Activated naive CD8-positive, alpha-beta T cell treated with anti-CD3 and anti-CD28 coated beads, Interleukin-2, amount 50 U/mL, for 24 hours (primary cell): ENCODE measurements at regions not wholly inside any gene's neighbourhood (a gene's known extent, or its start where the extent isn't known, plus 50 kb on each side); places are given as distances from the start of the nearest gene placed in this dataset.

ENCODE experiments used
- ATAC-seq: fragments of 150-1000 bp; cut with Tn5 transposase; one replicate; pipeline ENCODE4 v1.10.0; 2021
- DNase-seq: peaks from one replicate; pipeline ENCODE4 v3.0.0; 2021
- H3K27ac Mint-ChIP-seq: one replicate; pipeline ENCODE4 v1.8.0; 2021; ENCODE audit warnings: mild to moderate bottlenecking, mixed read lengths
- H3K27me3 Mint-ChIP-seq: one replicate; pipeline ENCODE4 v1.8.0; 2021; ENCODE audit warnings: mixed read lengths
- H3K36me3 Mint-ChIP-seq: one replicate; pipeline ENCODE4 v1.8.0; 2021; ENCODE audit warnings: low read depth, mixed read lengths
- H3K4me1 Mint-ChIP-seq: one replicate; pipeline ENCODE4 v1.8.0; 2021; ENCODE audit warnings: mixed read lengths
- H3K4me3 Mint-ChIP-seq: one replicate; pipeline ENCODE4 v1.8.0; 2021; ENCODE audit warnings: mild to moderate bottlenecking, moderate library complexity, mixed read lengths
- H3K9me3 Mint-ChIP-seq: one replicate; pipeline ENCODE4 v1.8.0; 2021; ENCODE audit warnings: mixed read lengths

DNA sequence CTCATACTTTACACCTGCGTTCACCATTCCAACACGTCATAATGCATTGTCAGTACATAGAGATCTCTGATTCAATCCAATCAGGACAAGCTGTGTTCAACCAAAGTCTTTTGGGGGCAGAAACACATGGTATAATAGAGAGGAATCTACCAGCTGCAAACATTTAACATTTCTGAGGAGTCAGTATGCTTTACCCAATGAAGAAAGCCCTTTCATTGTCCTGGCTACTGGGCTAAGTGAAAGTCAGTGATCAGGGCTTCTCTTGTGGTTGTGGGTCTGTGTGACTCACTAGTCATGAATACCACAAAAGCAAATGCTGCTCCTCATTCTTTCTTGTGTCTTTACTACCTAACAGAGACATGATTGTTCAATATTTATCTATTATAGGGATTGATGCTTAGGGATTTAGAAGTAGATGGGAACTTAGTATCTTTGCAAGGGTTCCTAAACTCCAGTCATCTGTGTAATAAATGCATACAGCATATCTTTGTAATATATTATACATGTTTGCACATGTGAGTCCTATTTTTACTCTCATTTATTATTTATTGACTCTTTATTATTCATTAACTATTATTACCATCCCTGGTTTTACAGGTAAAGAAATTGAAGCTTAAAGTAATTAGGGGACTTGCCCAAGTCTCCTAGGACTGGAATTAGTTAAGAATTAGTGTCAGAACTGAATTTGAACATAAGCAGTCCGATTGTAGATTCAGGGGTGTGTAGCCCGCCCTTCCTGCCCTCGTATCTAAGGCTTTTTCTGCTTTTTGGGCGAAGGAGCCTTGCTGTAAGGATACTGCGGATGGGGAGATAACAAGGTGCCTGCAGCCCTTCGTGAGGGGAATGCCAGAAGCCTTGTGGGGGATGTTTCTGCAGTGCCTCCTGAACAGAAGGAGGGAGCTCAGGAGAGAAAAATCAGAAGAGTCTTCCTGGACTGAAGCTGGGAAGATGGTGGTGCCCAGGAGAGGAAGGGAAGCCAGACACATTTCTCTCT lies 353.1 kb upstream of the BOD1L1 start:
- DNase-seq (no peak), ATAC-seq (peak; percentile 67)
- Mint-ChIP-seq H3K27ac (no peak overlapping the region), H3K9me3 (peaks cover 8% of the 10 kb centered on the region), H3K36me3 (no peaks in the 10 kb centered on the region), H3K27me3 (no peaks in the 10 kb centered on the region), H3K4me1 (peaks cover 2% of the 10 kb centered on the region), H3K4me3 (no peak overlapping the region)

DNA sequence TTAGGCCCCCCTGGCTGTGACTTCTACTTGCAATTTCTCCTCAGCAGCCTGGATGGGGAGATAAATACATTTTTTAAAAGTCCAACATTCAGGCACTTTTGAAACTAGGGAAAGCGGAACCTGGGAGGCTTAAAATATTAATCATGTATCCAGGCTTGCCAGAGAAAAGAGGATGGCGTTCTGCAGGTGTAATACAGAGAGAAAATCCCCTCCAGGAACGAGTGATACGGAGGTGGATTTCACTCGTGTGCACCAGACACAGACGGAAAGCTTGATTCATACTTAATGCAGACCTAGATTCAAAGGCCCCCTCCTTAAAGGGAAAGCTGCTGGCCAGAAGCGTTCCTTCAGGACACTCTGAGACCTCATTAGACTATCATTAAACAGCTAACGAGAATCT lies 354.0 kb upstream of the BOD1L1 start:
- Mint-ChIP-seq H3K27ac (no peak overlapping the region), H3K36me3 (no peaks in the 10 kb centered on the region), H3K9me3 (peaks cover 8% of the 10 kb centered on the region), H3K27me3 (no peaks in the 10 kb centered on the region), H3K4me1 (peaks cover 2% of the 10 kb centered on the region), H3K4me3 (no peak overlapping the region)
- no peak for DNase-seq
- ATAC-seq, result no peak

DNA sequence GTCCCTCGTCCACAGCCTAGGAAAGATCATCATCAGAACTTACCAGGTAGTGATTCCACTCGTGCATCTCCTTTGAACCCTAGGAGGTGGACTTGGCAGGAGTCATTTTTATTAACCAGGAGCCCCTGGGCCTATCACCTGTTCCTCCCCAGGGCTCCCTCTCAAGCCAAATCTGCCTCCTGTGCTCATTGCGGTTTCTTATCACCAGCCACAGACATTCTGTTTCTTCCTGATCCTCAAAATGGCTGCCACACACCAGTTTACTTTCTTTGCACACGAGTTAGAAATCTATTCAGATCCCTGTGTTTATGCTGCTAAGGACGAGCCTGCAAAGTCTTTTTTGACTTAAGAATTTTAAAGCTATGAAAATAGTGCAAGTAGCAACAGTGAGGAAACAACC lies 354.5 kb upstream of the BOD1L1 start:
- Mint-ChIP-seq H3K27ac (no peak overlapping the region), H3K4me1 (peaks cover 2% of the 10 kb centered on the region), H3K4me3 (no peak overlapping the region), H3K27me3 (no peaks in the 10 kb centered on the region), H3K36me3 (no peaks in the 10 kb centered on the region), H3K9me3 (peaks cover 8% of the 10 kb centered on the region)
- DNase-seq, result no peak
- no peak for ATAC-seq

DNA sequence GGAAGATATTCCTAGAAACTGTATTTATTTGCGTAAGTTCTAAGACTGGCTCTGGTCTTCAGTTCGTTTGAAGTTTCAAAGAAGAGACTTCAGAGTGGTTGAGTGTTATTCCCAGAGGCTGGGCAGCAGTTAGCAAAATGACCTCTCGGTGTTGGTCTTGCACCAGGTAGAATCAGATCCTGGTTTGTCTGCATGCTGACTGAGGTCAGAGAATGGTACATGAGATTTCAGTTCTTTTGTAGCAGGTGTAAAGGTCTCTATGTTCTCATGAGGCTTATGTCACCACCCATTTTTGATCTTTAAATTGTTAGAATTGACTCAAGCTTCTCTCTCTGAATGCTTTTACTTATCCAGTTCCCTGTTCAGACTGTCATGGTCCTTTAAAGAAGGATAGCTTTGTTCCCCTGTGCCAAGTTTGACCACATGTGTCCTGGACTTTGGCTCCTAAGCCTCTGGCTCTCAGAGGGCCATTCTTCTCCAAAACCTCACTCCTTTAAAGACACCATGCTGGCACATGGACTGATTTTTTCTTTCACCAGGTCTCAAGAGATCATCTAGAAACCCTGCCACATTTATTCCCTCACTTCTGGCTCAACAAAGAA lies 355.8 kb upstream of the BOD1L1 start:
- H3K9me3 Mint-ChIP-seq, result peaks cover 8% of the 10 kb centered on the region
- H3K36me3 Mint-ChIP-seq, result no peaks in the 10 kb centered on the region
- peaks cover 2% of the 10 kb centered on the region for H3K4me1 Mint-ChIP-seq
- no peak for DNase-seq
- peaks cover 2% of the 10 kb centered on the region for H3K27me3 Mint-ChIP-seq
- ATAC-seq, result no peak
- H3K4me3 Mint-ChIP-seq, result no peak overlapping the region
- H3K27ac Mint-ChIP-seq, result no peak overlapping the region

DNA sequence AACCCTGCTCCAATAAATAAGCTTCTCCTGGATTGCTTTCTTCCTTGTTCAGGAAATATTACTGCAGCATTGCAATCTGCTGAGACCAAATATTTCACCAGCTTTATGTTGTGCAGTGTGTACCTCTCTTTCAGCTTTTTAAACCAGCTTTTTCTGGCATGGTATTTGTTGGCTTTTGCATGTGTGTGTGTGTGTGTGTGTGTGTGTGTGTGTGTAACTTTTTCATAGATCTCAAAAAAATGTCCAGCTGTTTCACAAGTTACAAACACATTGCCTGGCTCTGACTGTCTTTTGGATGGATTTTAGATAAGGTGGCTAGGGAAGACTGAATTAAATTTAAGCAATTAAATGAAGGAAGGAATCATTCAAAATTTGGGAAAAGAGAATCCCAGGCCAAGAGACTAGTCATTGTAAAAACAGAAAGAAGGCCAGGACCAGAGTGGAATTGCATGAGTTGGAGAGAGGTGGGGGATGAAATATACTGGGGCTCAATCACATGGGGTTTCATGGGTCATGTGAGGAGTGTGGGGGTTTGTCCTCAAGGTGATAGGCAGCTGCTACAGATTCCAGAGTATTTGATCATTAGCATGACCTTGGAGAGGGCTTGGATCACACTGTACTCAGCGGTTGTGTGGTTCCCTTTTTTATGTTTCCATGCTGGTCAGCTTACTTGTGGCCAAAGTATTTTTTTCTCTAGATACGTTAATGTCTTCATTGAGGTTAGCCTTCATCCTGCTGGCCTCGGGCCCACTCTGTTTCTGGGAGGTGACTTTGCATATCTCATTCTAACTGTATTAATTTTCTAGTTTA lies 357.7 kb upstream of the BOD1L1 start:
- Mint-ChIP-seq H3K27me3 (peaks cover 2% of the 10 kb centered on the region), H3K4me3 (no peak overlapping the region), H3K27ac (no peak overlapping the region), H3K4me1 (peaks cover 2% of the 10 kb centered on the region), H3K36me3 (no peaks in the 10 kb centered on the region), H3K9me3 (peaks cover 8% of the 10 kb centered on the region)
- DNase-seq (no peak), ATAC-seq (no peak)

DNA sequence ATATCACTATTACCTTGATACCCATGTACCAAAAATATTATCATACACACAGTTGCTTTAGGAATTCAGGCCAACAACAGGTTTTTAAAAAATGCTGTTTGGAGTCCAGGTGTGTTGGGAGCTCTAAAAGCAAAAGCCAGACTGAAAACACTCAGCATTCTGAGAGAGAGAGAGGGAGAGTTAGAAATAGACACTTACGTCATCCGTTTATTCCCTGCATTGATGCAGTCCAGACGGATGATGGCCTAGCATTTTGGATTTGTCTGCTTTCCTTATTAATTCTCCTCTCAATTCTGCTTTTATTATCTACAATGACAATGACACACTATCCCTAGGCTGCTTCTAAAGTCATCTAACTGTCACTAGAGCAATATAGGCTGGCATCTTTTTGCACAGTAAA lies 358.3 kb upstream of the BOD1L1 start:
- Mint-ChIP-seq H3K27ac (no peak overlapping the region), H3K27me3 (peaks cover 2% of the 10 kb centered on the region), H3K4me1 (peaks cover 2% of the 10 kb centered on the region), H3K9me3 (peaks cover 8% of the 10 kb centered on the region), H3K36me3 (no peaks in the 10 kb centered on the region), H3K4me3 (no peak overlapping the region)
- DNase-seq (no peak), ATAC-seq (no peak)

DNA sequence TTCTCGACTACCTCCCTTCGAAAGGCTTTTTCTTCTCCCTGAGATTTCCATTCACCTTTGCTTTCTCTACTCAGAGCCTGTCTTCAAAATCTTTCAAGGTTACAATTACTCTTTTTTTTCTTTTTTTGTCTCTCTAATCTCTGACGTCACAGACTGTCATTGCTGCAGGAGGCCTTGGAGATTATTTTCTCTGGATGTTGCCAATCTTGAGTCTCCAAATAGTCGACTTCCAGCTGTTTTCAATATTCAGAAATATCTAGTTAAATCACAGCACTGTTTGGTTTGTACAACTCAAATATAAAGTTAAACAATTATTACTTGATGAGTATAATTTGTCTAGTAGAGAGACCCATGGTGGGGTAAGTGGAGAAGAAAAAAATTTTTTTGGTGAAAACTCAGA lies 359.0 kb upstream of the BOD1L1 start:
- no peak overlapping the region for H3K27ac Mint-ChIP-seq
- H3K27me3 Mint-ChIP-seq, result peaks cover 2% of the 10 kb centered on the region
- peaks cover 2% of the 10 kb centered on the region for H3K4me1 Mint-ChIP-seq
- DNase-seq (no peak), ATAC-seq (no peak)
- H3K9me3 Mint-ChIP-seq, result peaks cover 8% of the 10 kb centered on the region
- no peaks in the 10 kb centered on the region for H3K36me3 Mint-ChIP-seq
- H3K4me3 Mint-ChIP-seq, result no peak overlapping the region

DNA sequence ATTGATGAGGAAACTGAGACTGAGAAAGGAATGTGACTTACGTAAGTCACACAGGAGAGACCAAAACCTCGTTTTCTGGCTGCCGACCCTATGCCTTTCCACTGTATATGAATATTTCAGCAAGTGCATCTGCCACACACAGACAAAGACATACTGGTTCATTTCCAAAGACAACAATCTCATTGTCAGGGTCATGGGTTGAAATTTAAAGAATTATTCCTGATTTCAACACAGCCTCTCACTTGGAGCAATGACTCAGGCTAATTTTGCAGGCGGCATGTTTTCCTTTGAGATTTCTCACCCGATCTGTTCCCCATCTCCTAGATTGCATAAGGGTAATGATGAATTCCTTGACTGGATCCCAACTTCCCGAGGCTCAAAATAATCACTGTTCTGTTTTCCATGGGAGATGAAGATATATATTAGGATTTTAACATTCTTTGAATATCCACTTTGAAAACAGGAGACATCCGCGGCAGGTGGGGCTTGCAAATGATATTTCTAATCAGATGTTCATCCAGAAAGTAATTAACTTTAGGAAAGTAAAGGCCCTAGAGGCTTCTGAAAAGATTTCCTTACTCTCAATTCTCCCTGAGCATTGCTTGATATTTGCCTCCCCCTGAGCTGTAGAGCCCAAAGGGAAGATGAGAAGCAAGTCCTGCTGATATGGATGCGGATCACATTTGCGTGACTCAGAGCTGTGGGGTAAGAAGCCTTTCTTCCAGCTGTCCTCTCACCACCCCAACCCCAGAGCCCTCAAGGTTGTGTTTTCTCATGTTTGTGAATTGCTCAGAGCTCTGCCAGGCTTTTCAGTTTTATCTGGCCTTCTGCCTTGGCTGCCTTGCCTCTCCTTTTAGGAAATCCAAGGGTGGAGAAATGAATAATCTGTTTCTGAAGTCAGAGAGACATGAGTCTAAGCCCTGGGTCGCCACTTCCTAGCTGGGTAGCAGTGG lies 361.1 kb upstream of the BOD1L1 start:
- Mint-ChIP-seq H3K4me3 (no peak overlapping the region), H3K36me3 (no peaks in the 10 kb centered on the region), H3K4me1 (no peaks in the 10 kb centered on the region), H3K9me3 (peaks cover 6% of the 10 kb centered on the region), H3K27ac (no peak overlapping the region), H3K27me3 (peaks cover 2% of the 10 kb centered on the region)
- no peak for ATAC-seq
- no peak for DNase-seq

DNA sequence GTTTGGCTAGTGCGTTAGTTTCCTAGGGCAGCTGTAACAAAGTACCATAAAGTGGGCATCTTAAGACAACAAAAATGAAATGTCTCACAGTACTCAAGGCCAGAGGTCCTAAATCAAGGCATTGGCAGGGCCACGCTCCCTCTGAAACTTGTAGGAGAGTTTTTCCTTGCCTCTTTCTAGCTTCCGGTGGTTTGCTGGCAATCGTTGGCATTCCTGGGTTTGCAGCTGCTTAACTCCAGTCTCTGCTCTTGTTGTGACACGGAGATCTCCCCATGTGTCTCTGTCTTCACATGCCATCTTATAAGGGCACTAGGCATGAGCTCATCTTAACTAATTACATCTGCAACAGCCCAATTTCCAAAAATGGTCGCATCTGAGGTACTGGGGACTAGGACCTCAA lies 362.0 kb upstream of the BOD1L1 start:
- Mint-ChIP-seq H3K4me3 (no peak overlapping the region), H3K27me3 (peaks cover 2% of the 10 kb centered on the region), H3K27ac (no peak overlapping the region), H3K9me3 (no peaks in the 10 kb centered on the region), H3K4me1 (no peaks in the 10 kb centered on the region), H3K36me3 (no peaks in the 10 kb centered on the region)
- no peak for DNase-seq
- ATAC-seq, result no peak

DNA sequence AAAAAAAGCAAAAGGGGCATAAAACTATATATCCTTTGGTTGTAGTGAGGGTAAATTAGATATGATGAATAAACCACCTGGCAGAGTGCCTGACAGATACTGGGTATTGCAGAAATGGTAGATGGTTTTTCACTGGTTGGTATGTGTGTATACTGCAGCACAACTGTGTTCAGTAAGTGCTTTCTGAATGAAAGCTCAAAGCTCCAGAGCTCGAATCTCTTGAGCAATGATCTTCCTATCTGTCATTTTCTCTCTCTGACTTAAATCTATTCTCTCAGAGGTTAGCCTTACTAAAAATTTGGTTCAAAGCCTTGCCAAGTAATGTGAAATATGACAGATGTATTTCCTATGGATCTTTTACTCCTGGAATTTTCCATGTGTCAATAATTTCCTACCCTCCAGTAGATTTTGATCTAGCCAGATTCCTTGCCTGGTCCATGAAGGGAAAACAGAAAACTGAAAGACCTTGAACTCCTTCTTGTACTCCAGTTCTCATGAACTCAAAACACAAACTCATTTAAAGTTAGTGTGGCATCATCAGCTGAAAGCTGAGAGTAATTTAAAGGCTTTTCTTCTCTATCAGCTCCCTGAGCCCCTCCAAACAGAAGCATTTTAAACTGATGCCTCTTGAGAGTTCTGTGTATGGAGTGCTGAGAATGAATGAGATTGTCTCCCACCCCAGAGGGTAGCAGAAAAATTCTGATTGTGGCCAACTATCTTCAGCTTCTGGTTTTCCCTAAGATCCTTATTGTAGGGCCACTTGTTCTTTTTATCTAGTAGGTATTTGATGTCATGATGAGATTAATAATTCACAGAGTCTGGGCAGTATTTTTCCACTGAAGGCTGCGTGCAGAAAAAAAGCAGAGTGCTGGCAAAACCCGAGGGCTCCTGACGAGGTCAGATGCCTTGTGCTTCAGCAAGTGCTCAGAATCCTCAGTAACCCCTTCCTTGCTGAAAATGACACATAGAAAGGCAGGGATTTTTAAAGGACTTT lies 363.4 kb upstream of the BOD1L1 start:
- no peak overlapping the region for H3K27ac Mint-ChIP-seq
- no peak for ATAC-seq
- DNase-seq, result no peak
- peaks cover 2% of the 10 kb centered on the region for H3K27me3 Mint-ChIP-seq
- peaks cover 4% of the 10 kb centered on the region for H3K9me3 Mint-ChIP-seq
- H3K36me3 Mint-ChIP-seq, result no peaks in the 10 kb centered on the region
- no peak overlapping the region for H3K4me3 Mint-ChIP-seq
- no peaks in the 10 kb centered on the region for H3K4me1 Mint-ChIP-seq

DNA sequence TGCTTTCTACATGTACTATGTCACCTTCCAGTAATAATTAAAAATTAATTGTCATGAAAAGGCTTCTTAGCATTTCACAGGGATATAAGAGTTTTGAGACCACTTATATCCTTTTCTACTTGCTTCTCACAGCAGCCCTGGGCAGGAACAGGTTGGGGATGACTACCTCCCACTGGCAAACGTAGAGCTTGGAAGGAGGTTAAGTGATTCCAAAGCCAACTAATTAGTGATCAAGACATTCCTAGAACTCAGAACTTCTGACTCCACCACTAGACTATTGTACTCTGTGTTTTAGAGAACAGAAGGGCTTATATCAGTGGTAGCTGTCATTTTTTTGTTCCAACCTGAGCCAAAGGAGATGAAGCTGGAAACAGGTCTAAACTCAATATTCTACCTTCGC lies 364.5 kb upstream of the BOD1L1 start:
- no peak for ATAC-seq
- Mint-ChIP-seq H3K4me3 (no peak overlapping the region), H3K27ac (no peak overlapping the region), H3K4me1 (no peaks in the 10 kb centered on the region), H3K36me3 (no peaks in the 10 kb centered on the region), H3K9me3 (peaks cover 4% of the 10 kb centered on the region), H3K27me3 (peaks cover 2% of the 10 kb centered on the region)
- DNase-seq, result no peak

DNA sequence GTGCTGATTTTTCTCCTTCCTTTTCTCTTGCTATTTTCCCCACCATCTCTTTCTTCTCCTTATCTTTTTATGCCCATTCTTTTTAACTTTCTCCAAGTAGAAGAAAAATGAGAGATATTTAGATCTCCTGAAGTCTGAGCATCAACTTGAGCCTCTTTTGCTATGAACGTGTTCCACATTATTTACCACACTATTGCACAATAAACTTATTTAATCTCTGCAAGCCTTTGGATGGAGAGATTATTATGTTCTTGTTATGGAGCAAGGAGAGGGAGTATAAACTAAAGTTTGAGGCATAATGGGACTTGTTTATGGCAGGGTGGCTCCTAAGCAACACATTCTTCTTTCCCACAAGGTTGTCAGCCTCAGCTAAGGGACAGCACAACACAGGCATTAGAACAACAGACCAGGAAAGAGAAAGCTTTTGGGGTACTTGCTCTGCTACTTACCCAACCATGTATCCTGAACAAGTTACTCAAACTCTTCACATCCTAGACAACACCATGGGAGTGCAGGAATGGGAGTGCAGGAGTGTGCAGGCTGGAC lies 365.5 kb upstream of the BOD1L1 start:
- Mint-ChIP-seq H3K4me1 (no peaks in the 10 kb centered on the region), H3K27me3 (peaks cover under 1% of the 10 kb centered on the region), H3K9me3 (peaks cover 4% of the 10 kb centered on the region), H3K36me3 (no peaks in the 10 kb centered on the region), H3K27ac (no peak overlapping the region), H3K4me3 (no peak overlapping the region)
- DNase-seq (no peak), ATAC-seq (no peak)

DNA sequence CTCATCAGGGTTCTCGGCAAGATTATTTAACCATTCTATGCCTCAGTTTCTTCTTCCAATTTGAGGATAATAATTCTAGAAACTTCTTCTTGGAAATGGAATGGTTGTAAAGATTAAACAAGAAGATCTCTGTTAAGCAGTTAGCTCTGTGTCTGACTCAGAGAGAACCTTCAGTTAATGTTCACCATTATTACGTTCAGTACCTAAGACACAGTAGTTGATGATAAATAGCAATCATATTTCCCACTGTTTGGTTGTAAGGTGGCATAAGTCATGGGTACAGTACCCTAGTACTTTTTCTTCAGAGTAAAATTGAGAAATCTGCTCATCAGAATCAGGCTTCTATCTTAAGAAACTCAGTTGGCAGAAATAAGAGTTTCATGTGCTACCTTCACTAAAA lies 366.5 kb upstream of the BOD1L1 start:
- H3K4me3 Mint-ChIP-seq, result no peak overlapping the region
- H3K9me3 Mint-ChIP-seq, result peaks cover 4% of the 10 kb centered on the region
- ATAC-seq (no peak), DNase-seq (no peak)
- H3K27me3 Mint-ChIP-seq, result no peaks in the 10 kb centered on the region
- no peaks in the 10 kb centered on the region for H3K4me1 Mint-ChIP-seq
- no peaks in the 10 kb centered on the region for H3K36me3 Mint-ChIP-seq
- H3K27ac Mint-ChIP-seq, result no peak overlapping the region
